Neural cell (in vitro differentiated cells): ENCODE measurements at regions not wholly inside any gene's neighbourhood (a gene's known extent, or its start where the extent isn't known, plus 50 kb on each side); places are given as distances from the start of the nearest gene placed in this dataset.

Experiments
- H2AFZ ChIP-seq: fragments of 200-600, 300-800 bp; sonication (generic), shearing (Covaris generic); 2 replicates; pipeline ENCODE4 v1.6.0; 2014; ENCODE audit warnings: low read depth, mild to moderate bottlenecking, antibody characterized with exemption, low read length, moderate library complexity
- H3F3A ChIP-seq: fragments of 200-600 bp; shearing (Covaris generic); 2 replicates; pipeline ENCODE4 v1.6.1; 2016; ENCODE audit warnings: mild to moderate bottlenecking, moderate library complexity, mixed read lengths, antibody characterized with exemption, low read length; ENCODE audit not compliant: insufficient read depth, poor library complexity, severe bottlenecking
- H3K27ac ChIP-seq: fragments of 200-600, 300-800 bp; sonication (generic), shearing (Covaris generic); 2 replicates; pipeline ENCODE4 v1.5.1; 2014; ENCODE audit warnings: mild to moderate bottlenecking, low read length, moderate library complexity
- H3K27me3 ChIP-seq: fragments of 300-800, 200-600 bp; sonication (generic), shearing (Covaris generic); 2 replicates; pipeline ENCODE4 v1.6.0; 2014; ENCODE audit warnings: mild to moderate bottlenecking, low read depth, low read length, moderate library complexity; ENCODE audit not compliant: insufficient read depth
- H3K36me3 ChIP-seq: fragments of 300-800, 200-600 bp; sonication (generic), shearing (Covaris generic); 2 replicates; pipeline ENCODE4 v1.5.1; 2014; ENCODE audit warnings: mild to moderate bottlenecking, antibody characterized with exemption, low read length, moderate library complexity; ENCODE audit not compliant: insufficient read depth
- H3K4me2 ChIP-seq: fragments of 300-800, 200-600 bp; sonication (generic), shearing (Covaris generic); 2 replicates; pipeline ENCODE4 v1.6.0; 2014; ENCODE audit warnings: mild to moderate bottlenecking, low read length
- H3K4me3 ChIP-seq: fragments of 300-800, 200-600 bp; sonication (generic), shearing (Covaris generic); 2 replicates; pipeline ENCODE4 v1.5.1; 2014; ENCODE audit warnings: mild to moderate bottlenecking, low read length, moderate library complexity
- H3K79me2 ChIP-seq: fragments of 200-600 bp; shearing (Covaris generic); replicated peaks from 2 replicates; pipeline ENCODE4 v1.6.0; 2014; ENCODE audit warnings: mild to moderate bottlenecking, low read length, moderate library complexity; ENCODE audit not compliant: insufficient read depth
- H3K9ac ChIP-seq: fragments of 300-800, 200-600 bp; sonication (generic), shearing (Covaris generic); 2 replicates; pipeline ENCODE4 v1.6.1; 2016; ENCODE audit warnings: mild to moderate bottlenecking, low read length, mixed read lengths
- H3K9me2 ChIP-seq: fragments of 200-600 bp; shearing (Covaris generic); 2 replicates; pipeline ENCODE4 v1.6.1; 2016; ENCODE audit warnings: mild to moderate bottlenecking, low read length, mixed read lengths; ENCODE audit not compliant: insufficient read depth
- H3K9me3 ChIP-seq: fragments of 200-600, 300-800 bp; sonication (generic), shearing (Covaris generic); 2 replicates; pipeline ENCODE4 v1.6.1; 2016; ENCODE audit warnings: mild to moderate bottlenecking, mixed run types, low read length, moderate library complexity, mixed read lengths
- H4K20me1 ChIP-seq: fragments of 200-600 bp; shearing (Covaris generic); 2 replicates; pipeline ENCODE4 v1.6.1; 2016; ENCODE audit warnings: mild to moderate bottlenecking, mixed run types; ENCODE audit not compliant: insufficient read depth
- CTCF ChIP-seq: fragments of 450-650 bp; IDR thresholded peaks from 2 replicates; pipeline ENCODE4 v1.5.1; 2014; ENCODE audit warnings: antibody characterized with exemption, mild to moderate bottlenecking, moderate library complexity; ENCODE audit not compliant: poor library complexity, severe bottlenecking
- EP300 ChIP-seq: fragments of 450-650 bp; conservative IDR thresholded peaks from 2 replicates; pipeline ENCODE4 v1.6.1; 2014; ENCODE audit warnings: antibody characterized with exemption, mild to moderate bottlenecking, moderate library complexity; ENCODE audit not compliant: poor library complexity, severe bottlenecking
- EZH2 ChIP-seq: fragments of 200-600, 300-800 bp; shearing (Covaris generic), sonication (generic); IDR thresholded peaks from 2 replicates; pipeline ENCODE4 v1.6.1; 2014; ENCODE audit warnings: antibody characterized with exemption, low read length, borderline replicate concordance, mild to moderate bottlenecking; ENCODE audit not compliant: insufficient read depth, poor library complexity, severe bottlenecking
- MXI1 ChIP-seq: fragments of 450-650 bp; conservative IDR thresholded peaks from 2 replicates; pipeline ENCODE4 v1.6.1; 2014; ENCODE audit warnings: antibody characterized with exemption, mild to moderate bottlenecking; ENCODE audit not compliant: poor library complexity, severe bottlenecking
- POLR2AphosphoS5 ChIP-seq: IDR thresholded peaks from 2 replicates; pipeline ENCODE4 v1.6.1; 2012
- RAD21 ChIP-seq: fragments of 450-650 bp; conservative IDR thresholded peaks from 2 replicates; pipeline ENCODE4 v1.6.1; 2014; ENCODE audit warnings: antibody characterized with exemption, mild to moderate bottlenecking, moderate library complexity
- REST ChIP-seq: IDR thresholded peaks from 2 replicates; pipeline ENCODE4 v1.6.1; 2012; ENCODE audit warnings: borderline replicate concordance
- SMC3 ChIP-seq: fragments of 450-650 bp; conservative IDR thresholded peaks from 2 replicates; pipeline ENCODE4 v1.6.1; 2014; ENCODE audit warnings: antibody characterized with exemption, mild to moderate bottlenecking, moderate library complexity; ENCODE audit not compliant: poor library complexity
- TAF1 ChIP-seq: IDR thresholded peaks from 2 replicates; pipeline ENCODE4 v1.6.1; 2012; ENCODE audit warnings: low read depth

GRCh38 chr16:86092586-86093480 lies 193.9 kb downstream of the IRF8 start:
- Histone ChIP-seq H4K20me1 (no peaks in the 10 kb centered on the region), H3K27ac (no peak overlapping the region), H3F3A (no peaks in the 10 kb centered on the region), H3K27me3 (no peaks in the 10 kb centered on the region), H3K9me2 (no peaks in the 10 kb centered on the region), H2AFZ (no peak overlapping the region), H3K36me3 (no peaks in the 10 kb centered on the region), H3K9me3 (no peaks in the 10 kb centered on the region), H3K4me3 (no peak overlapping the region), H3K79me2 (no peaks in the 10 kb centered on the region), H3K4me2 (no peak overlapping the region), H3K9ac (no peak overlapping the region)
- TF ChIP-seq POLR2AphosphoS5 (no peak), RAD21 (no peak), SMC3 (no peak), EP300 (no peak), REST (no peak), TAF1 (no peak), CTCF (no peak), EZH2 (no peak), MXI1 (no peak)

DNA sequence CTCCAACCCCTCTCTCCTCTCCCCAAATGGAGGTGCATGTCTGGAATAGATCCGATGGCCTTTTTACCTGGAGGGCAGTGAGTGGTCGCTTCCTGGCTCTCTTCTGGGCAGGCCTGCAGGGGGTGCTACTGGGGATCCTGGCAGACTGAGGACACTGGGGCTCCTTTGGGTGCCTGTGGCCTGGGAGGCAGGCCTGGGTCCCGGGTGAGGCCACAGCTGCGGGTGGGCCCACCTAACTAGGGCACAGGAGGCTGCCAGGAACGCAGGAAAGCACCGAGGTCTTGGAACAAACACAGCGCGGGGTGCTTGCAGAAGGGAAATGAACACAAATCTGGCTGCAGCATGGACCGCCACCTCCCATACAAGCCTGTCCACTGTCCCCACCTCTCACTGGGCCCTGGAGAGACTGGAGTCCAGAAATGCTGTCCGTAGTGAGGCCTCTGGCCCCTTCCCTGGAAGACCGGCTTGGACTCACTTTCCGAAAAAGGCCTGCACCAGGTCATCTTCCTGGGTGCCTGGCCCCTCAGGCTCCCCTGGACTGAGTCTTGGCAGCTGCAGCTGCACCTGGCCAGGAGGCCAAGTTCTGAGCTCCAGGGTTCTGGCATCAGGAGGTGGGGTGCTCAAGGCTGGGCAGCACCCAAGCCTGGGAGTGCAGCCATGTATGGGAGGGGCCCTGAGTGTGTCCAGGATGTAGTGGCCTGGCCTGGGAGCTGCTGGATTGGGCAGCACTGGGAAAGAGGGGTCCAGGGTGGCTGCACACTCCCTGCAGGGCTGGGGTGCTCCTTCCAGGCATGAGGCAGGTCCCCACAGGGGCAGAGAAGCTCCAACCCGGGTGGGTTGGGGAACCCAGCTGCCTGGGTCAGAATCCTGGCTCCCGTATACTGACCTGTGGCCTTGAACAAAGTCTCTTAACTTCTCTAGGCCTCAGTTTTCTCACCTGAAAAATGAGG lies 195.1 kb downstream of the IRF8 start:
- H4K20me1 ChIP-seq = no peaks in the 10 kb centered on the region
- no peak overlapping the region for H3K4me3 ChIP-seq
- no peaks in the 10 kb centered on the region for H3K9me3 ChIP-seq
- H3F3A ChIP-seq = no peaks in the 10 kb centered on the region
- TF ChIP-seq MXI1 (no peak), EZH2 (no peak), SMC3 (no peak), RAD21 (no peak), EP300 (no peak), REST (no peak), TAF1 (no peak), POLR2AphosphoS5 (no peak), CTCF (no peak)
- H2AFZ ChIP-seq = no peak overlapping the region
- no peaks in the 10 kb centered on the region for H3K27me3 ChIP-seq
- H3K27ac ChIP-seq = no peak overlapping the region
- H3K4me2 ChIP-seq = no peak overlapping the region
- H3K36me3 ChIP-seq = no peaks in the 10 kb centered on the region
- no peaks in the 10 kb centered on the region for H3K9me2 ChIP-seq
- H3K9ac ChIP-seq = no peak overlapping the region
- H3K79me2 ChIP-seq = no peaks in the 10 kb centered on the region
